ENCODE measurements at regions not wholly inside any gene's neighbourhood (a gene's known extent, or its start where the extent isn't known, plus 50 kb on each side); places are given as distances from the start of the nearest gene placed in this dataset.

GRCh38 chr1:208525417-208525816, 281.2 kb upstream of the PLXNA2 start:
- no peak for TF ChIP-seq CTCF (IDR thresholded peaks at IDR 0.05; ENCODE audit: low read depth, low read length, missing control alignments)
- DNase-seq (ENCODE audit: low read depth): no peak

GRCh38 chr1:208526613-208527125, 282.5 kb upstream of the PLXNA2 start:
- no peak for DNase-seq (ENCODE audit: low read depth)

More at GRCh38 chr1:208525417-208525816, 281.2 kb upstream of the PLXNA2 start:
- no peak overlapping the region for H3K4me3 ChIP-seq (ENCODE audit: low read depth, low read length)

GRCh38 chr1:208527156-208527555, 283.0 kb upstream of the PLXNA2 start:
- H3K4me3 ChIP-seq (ENCODE audit: low read depth, low read length): no peak overlapping the region
- TF ChIP-seq CTCF (IDR thresholded peaks at IDR 0.05; ENCODE audit: low read depth, low read length, missing control alignments): no peak
- DNase-seq (ENCODE audit: low read depth): no peak

More at GRCh38 chr1:208526613-208527125, 282.5 kb upstream of the PLXNA2 start:
- H3K4me3 ChIP-seq (ENCODE audit: low read depth, low read length): no peak overlapping the region
- TF ChIP-seq CTCF (IDR thresholded peaks at IDR 0.05; ENCODE audit: low read depth, low read length, missing control alignments): no peak

- TF ChIP-seq CTCF (IDR thresholded peaks at IDR 0.05; ENCODE audit: low read depth, low read length, missing control alignments): no peak
- no peak for DNase-seq (ENCODE audit: low read depth)
- no peak overlapping the region for H3K4me3 ChIP-seq (ENCODE audit: low read depth, low read length)
Measured at GRCh38 chr1:208528578-208529240, 284.5 kb upstream of the PLXNA2 start.

GRCh38 chr1:208531003-208531750, 287.0 kb upstream of the PLXNA2 start:
- DNase-seq (ENCODE audit: low read depth): no peak
- no peak for TF ChIP-seq CTCF (IDR thresholded peaks at IDR 0.05; ENCODE audit: low read depth, low read length, missing control alignments)
- H3K4me3 ChIP-seq (ENCODE audit: low read depth, low read length): no peak overlapping the region

GRCh38 chr1:208533746-208534598, 289.8 kb upstream of the PLXNA2 start:
- no peak for TF ChIP-seq CTCF (IDR thresholded peaks at IDR 0.05; ENCODE audit: low read depth, low read length, missing control alignments)
- H3K4me3 ChIP-seq (ENCODE audit: low read depth, low read length): no peak overlapping the region
- DNase-seq (ENCODE audit: low read depth): no peak
